ENCODE measurements at regions not wholly inside any gene's neighbourhood (a gene's known extent, or its start where the extent isn't known, plus 50 kb on each side); places are given as distances from the start of the nearest gene placed in this dataset.

GRCh38 chr7:156554488-156554887 is 86.1 kb upstream of the RNF32 start:
- no peak for DNase-seq
- intact Hi-C loops (cut with DNase I), result no loop called here

GRCh38 chr7:156549636-156550035 is 90.9 kb upstream of the RNF32 start:
- no peak for DNase-seq
- intact Hi-C loops (cut with DNase I), result no loop called here

- intact Hi-C loops (cut with DNase I), result no loop called here
- no peak for DNase-seq
Measured at GRCh38 chr7:156547884-156548561, 92.6 kb upstream of the RNF32 start.

- DNase-seq, result peak in 23 of 42 donors; percentile 9 to 53 (median 25)
- intact Hi-C loops (cut with DNase I), result no loop called here
Measured at GRCh38 chr7:156545979-156546378, 94.6 kb upstream of the RNF32 start.

GRCh38 chr7:156544919-156545715 is 95.5 kb upstream of the RNF32 start:
- DNase-seq, result no peak
- intact Hi-C loops (cut with DNase I), result no loop called here

GRCh38 chr7:156543699-156544598 is 96.6 kb upstream of the RNF32 start:
- intact Hi-C loops (cut with DNase I), result no loop called here
- no peak for DNase-seq

- intact Hi-C loops (cut with DNase I), result no loop called here
- DNase-seq, result peak in 1 of 42 donors; percentile 10
Measured at GRCh38 chr7:156540619-156541165, 99.9 kb upstream of the RNF32 start.

- DNase-seq, result no peak
- intact Hi-C loops (cut with DNase I), result no loop called here
Measured at GRCh38 chr7:156539999-156540398, 100.6 kb upstream of the RNF32 start.

GRCh38 chr7:156537006-156537405 is 103.6 kb upstream of the RNF32 start:
- peak in 1 of 42 donors; percentile 9 for DNase-seq
- intact Hi-C loops (cut with DNase I), result no loop called here

GRCh38 chr7:156534925-156535324 is 105.6 kb upstream of the RNF32 start:
- DNase-seq, result no peak
- intact Hi-C loops (cut with DNase I), result no loop called here

- intact Hi-C loops (cut with DNase I), result no loop called here
- no peak for DNase-seq
Measured at GRCh38 chr7:156533964-156534363, 106.6 kb upstream of the RNF32 start.

- no peak for DNase-seq
- intact Hi-C loops (cut with DNase I), result no loop called here
Measured at GRCh38 chr7:156533420-156533819, 107.2 kb upstream of the RNF32 start.

GRCh38 chr7:156532016-156532602 is 108.5 kb upstream of the RNF32 start:
- intact Hi-C loops (cut with DNase I), result no loop called here
- no peak for DNase-seq

- intact Hi-C loops (cut with DNase I), result no loop called here
Measured at GRCh38 chr7:156529956-156530355, 110.6 kb upstream of the RNF32 start.

GRCh38 chr7:156527458-156527890 is 113.1 kb upstream of the RNF32 start:
- DNase-seq, result peak in 1 of 42 donors; percentile 18
- intact Hi-C loops (cut with DNase I), result no loop called here

More at GRCh38 chr7:156529956-156530355, 110.6 kb upstream of the RNF32 start:
- DNase-seq, result no peak

GRCh38 chr7:156524818-156525597 is 115.6 kb upstream of the RNF32 start:
- intact Hi-C loops (cut with DNase I), result no loop called here
- peak in 2 of 42 donors; percentile 20 to 40 for DNase-seq

GRCh38 chr7:156523447-156524048 is 117.0 kb upstream of the RNF32 start:
- peak in 1 of 42 donors; percentile 25 for DNase-seq
- intact Hi-C loops (cut with DNase I), result no loop called here

GRCh38 chr7:156522801-156523200 is 117.8 kb upstream of the RNF32 start:
- intact Hi-C loops (cut with DNase I), result no loop called here
- DNase-seq, result no peak

Data from head of caudate nucleus (tissue), 42 donors.